ENCODE measurements at regions not wholly inside any gene's neighbourhood (a gene's known extent, or its start where the extent isn't known, plus 50 kb on each side); places are given as distances from the start of the nearest gene placed in this dataset.
"Not testable (repeated sequence)": the region's sequence is repeated elsewhere in the genome, so short reads cannot be mapped to it uniquely, and the experiment has no call there.

GRCh38 chr2:153268941-153269461 lies 209.6 kb downstream of the RPRM start:
- H3K27ac ChIP-seq, result no peak overlapping the region
- no peak for TF ChIP-seq ZFX (IDR thresholded peaks at IDR 0.05)
- TF ChIP-seq, protein P1, sequence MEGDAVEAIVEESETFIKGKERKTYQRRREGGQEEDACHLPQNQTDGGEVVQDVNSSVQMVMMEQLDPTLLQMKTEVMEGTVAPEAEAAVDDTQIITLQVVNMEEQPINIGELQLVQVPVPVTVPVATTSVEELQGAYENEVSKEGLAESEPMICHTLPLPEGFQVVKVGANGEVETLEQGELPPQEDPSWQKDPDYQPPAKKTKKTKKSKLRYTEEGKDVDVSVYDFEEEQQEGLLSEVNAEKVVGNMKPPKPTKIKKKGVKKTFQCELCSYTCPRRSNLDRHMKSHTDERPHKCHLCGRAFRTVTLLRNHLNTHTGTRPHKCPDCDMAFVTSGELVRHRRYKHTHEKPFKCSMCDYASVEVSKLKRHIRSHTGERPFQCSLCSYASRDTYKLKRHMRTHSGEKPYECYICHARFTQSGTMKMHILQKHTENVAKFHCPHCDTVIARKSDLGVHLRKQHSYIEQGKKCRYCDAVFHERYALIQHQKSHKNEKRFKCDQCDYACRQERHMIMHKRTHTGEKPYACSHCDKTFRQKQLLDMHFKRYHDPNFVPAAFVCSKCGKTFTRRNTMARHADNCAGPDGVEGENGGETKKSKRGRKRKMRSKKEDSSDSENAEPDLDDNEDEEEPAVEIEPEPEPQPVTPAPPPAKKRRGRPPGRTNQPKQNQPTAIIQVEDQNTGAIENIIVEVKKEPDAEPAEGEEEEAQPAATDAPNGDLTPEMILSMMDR (conservative IDR thresholded peaks at IDR 0.05), result no peak

DNA sequence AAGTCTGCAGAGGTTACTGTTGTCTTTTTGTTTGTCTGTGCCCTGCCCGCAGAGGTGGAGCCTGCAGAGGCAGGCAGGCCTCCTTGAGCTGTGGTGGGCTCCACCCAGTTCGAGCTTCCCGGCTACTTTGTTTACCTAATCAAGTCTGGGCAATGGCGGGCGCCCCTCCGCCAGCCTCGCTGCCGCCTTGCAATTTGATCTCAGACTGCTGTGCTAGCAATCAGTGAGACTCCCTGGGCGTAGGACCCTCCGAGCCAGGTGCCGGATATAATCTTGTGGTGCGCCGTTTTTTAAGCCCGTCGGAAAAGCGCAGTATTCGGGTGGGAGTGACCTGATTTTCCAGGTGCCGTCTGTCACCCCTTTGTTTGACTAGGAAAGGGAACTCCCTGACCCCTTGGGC lies 221.7 kb downstream of the RPRM start:
- H3K27ac ChIP-seq, result not testable (repeated sequence)

- H3K27ac ChIP-seq, result not testable (repeated sequence)
These were observed 231.9 kb downstream of the RPRM start for GRCh38 chr2:153246636-153247035.

GRCh38 chr2:153235516-153235915 lies 243.0 kb downstream of the RPRM start:
- TF ChIP-seq, protein P1 (conservative IDR thresholded peaks at IDR 0.05), result no peak
- no peak for TF ChIP-seq ZFX (IDR thresholded peaks at IDR 0.05)
- H3K27ac ChIP-seq, result no peak overlapping the region

- H3K27ac ChIP-seq, result no peak overlapping the region
- TF ChIP-seq, protein P1 (conservative IDR thresholded peaks at IDR 0.05), result no peak
- no peak for TF ChIP-seq ZFX (IDR thresholded peaks at IDR 0.05)
These were observed 246.1 kb downstream of the RPRM start for GRCh38 chr2:153232464-153232863.

GRCh38 chr2:153230977-153231376 lies 247.6 kb downstream of the RPRM start:
- TF ChIP-seq, protein P1 (conservative IDR thresholded peaks at IDR 0.05), result no peak
- no peak for TF ChIP-seq ZFX (IDR thresholded peaks at IDR 0.05)
- no peak overlapping the region for H3K27ac ChIP-seq

DNA sequence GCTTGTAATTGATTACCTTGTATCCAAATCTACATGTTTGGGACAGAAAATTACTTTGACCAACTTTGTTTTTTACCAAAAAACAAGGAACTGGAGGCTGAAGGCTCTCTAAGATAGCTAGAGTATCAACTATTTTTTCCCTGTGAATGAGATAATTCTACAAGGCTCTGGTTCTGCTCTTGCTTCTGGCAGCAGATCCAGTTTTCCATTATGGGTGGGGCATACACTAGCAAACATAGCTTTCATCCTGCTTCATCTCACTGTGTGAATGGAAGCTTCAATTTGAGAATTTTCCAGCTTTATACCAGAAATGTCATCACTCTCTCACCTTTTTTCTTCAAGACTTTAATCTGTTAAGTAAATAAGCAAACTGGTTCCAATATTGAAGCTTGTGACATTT lies 249.7 kb downstream of the RPRM start:
- H3K27ac ChIP-seq, result no peak overlapping the region
- no peak for TF ChIP-seq ZFX (IDR thresholded peaks at IDR 0.05)
- TF ChIP-seq, protein P1 (conservative IDR thresholded peaks at IDR 0.05), result no peak

DNA sequence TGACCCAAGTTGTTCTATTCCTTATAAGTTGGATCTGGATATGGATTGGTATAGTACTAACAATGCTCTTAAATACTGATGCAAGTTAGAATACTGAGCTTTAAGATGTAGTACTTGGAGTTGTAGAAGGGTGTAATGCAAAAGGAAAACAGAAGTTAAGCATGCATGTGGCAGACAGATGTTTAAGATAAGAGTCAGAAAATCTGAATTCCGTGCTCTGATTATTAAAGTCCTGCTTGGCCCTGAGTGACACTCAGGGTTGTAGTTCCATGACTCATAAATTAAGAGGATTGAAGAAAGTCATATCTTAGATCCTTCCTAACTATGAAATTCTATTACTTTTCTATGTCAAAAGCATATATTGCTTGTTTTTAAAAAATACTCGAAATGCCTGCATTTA lies 250.6 kb downstream of the RPRM start:
- H3K27ac ChIP-seq, result no peak overlapping the region
- TF ChIP-seq, protein P1 (conservative IDR thresholded peaks at IDR 0.05), result no peak
- no peak for TF ChIP-seq ZFX (IDR thresholded peaks at IDR 0.05)
